CD4-positive, alpha-beta T cell treated with Interleukin-4 for 1 hour (primary cell): ENCODE measurements at regions not wholly inside any gene's neighbourhood (a gene's known extent, or its start where the extent isn't known, plus 50 kb on each side); places are given as distances from the start of the nearest gene placed in this dataset.

Source experiments
- DNase-seq, 2 donors: peaks; one replicate each; pipeline ENCODE4 v3.0.0-alpha.2; 2020 to 2022

GRCh38 chr20:52921340-52921739, 50.8 kb upstream of the TSHZ2 start:
- DNase-seq = no peak

- DNase-seq = no peak
Observed at GRCh38 chr20:52918311-52918710, 53.8 kb upstream of the TSHZ2 start.

- DNase-seq = no peak
Observed at GRCh38 chr20:52915564-52915963, 56.6 kb upstream of the TSHZ2 start.

GRCh38 chr20:52914870-52915269, 57.3 kb upstream of the TSHZ2 start:
- no peak for DNase-seq

GRCh38 chr20:52913650-52914387, 58.3 kb upstream of the TSHZ2 start:
- DNase-seq = no peak

- no peak for DNase-seq
Observed at GRCh38 chr20:52905241-52905994, 66.7 kb upstream of the TSHZ2 start.

- no peak for DNase-seq
Observed at GRCh38 chr20:52904837-52905236, 67.3 kb upstream of the TSHZ2 start.

- DNase-seq = no peak
Observed at GRCh38 chr20:52899041-52899608, 73.0 kb upstream of the TSHZ2 start.

GRCh38 chr20:52896348-52896747, 75.8 kb upstream of the TSHZ2 start:
- no peak for DNase-seq

- no peak for DNase-seq
Observed at GRCh38 chr20:52895701-52896100, 76.5 kb upstream of the TSHZ2 start.

- DNase-seq = no peak
Observed at GRCh38 chr20:52895235-52895634, 76.9 kb upstream of the TSHZ2 start.

- no peak for DNase-seq
Observed at GRCh38 chr20:52893498-52893897, 78.7 kb upstream of the TSHZ2 start.

- DNase-seq = no peak
Observed at GRCh38 chr20:52892023-52892422, 80.1 kb upstream of the TSHZ2 start.

GRCh38 chr20:52890130-52890529, 82.0 kb upstream of the TSHZ2 start:
- no peak for DNase-seq

- no peak for DNase-seq
Observed at GRCh38 chr20:52889225-52889624, 82.9 kb upstream of the TSHZ2 start.

- no peak for DNase-seq
Observed at GRCh38 chr20:52888096-52888495, 84.1 kb upstream of the TSHZ2 start.

- DNase-seq = no peak
Observed at GRCh38 chr20:52880997-52881396, 91.2 kb upstream of the TSHZ2 start.

GRCh38 chr20:52880259-52880658, 91.9 kb upstream of the TSHZ2 start:
- no peak for DNase-seq

- DNase-seq = no peak
Observed at GRCh38 chr20:52874241-52874640, 97.9 kb upstream of the TSHZ2 start.

- no peak for DNase-seq
Observed at GRCh38 chr20:52869698-52870501, 102.3 kb upstream of the TSHZ2 start.

- DNase-seq = no peak
Observed at GRCh38 chr20:52869276-52869675, 102.9 kb upstream of the TSHZ2 start.

GRCh38 chr20:52867305-52867704, 104.9 kb upstream of the TSHZ2 start:
- no peak for DNase-seq

GRCh38 chr20:52864916-52865605, 107.1 kb upstream of the TSHZ2 start:
- no peak for DNase-seq
